GM12892 (cell line): ENCODE measurements at regions not wholly inside any gene's neighbourhood (a gene's known extent, or its start where the extent isn't known, plus 50 kb on each side); places are given as distances from the start of the nearest gene placed in this dataset.

Experiments
- DNase-seq: peaks from one replicate; pipeline ENCODE4 v3.0.0; 2011; ENCODE audit not compliant: insufficient read length
- FAIRE-seq: peaks from 2 replicates; lab custom pipeline; 2011; peaks lifted over from hg19 to GRCh38; lab: Jason Lieb, UNC
- POLR2A ChIP-seq: IDR thresholded peaks from 2 replicates; pipeline ENCODE4 v1.6.1; 2011; ENCODE audit warnings: low read depth, low read length, control low read depth
- POLR2AphosphoS5 ChIP-seq: IDR thresholded peaks from 2 replicates; pipeline ENCODE4 v1.6.1; 2011; ENCODE audit warnings: low read depth, low read length, control low read depth
- TAF1 ChIP-seq: IDR thresholded peaks from 2 replicates; pipeline ENCODE4 v1.6.1; 2011; ENCODE audit warnings: low read depth, mild to moderate bottlenecking, control low read depth, low read length, borderline replicate concordance

- TF ChIP-seq POLR2AphosphoS5: no peak
- no peak for TF ChIP-seq POLR2A
- TF ChIP-seq TAF1: no peak
- DNase-seq: no peak
- no peak for FAIRE-seq
These were observed 1354.7 kb upstream of the EPHA6 start for GRCh38 chr3:95459706-95460105.

DNA sequence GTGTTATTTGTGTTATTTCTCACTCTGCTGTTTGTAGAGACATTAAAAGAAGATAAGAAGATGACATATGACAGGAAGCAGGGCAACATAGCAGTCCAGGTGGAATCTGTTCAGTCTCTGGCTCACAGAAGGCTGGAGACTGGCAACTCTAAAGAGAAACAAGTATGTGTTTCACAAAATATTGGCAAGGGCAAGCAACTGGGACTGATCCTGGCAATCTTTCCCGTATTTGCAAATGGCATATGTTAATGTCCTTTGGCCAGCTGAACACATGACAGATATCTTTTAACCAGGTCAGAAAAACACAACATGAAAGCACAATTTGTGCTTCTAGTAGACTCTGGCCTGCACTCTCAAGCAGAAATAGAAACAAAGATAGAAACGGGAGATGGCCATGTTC, 1354.1 kb upstream of the EPHA6 start:
- no peak for TF ChIP-seq POLR2AphosphoS5
- no peak for TF ChIP-seq TAF1
- TF ChIP-seq POLR2A: no peak
- no peak for DNase-seq
- FAIRE-seq: no peak

GRCh38 chr3:95462161-95462560, 1352.2 kb upstream of the EPHA6 start:
- no peak for FAIRE-seq
- no peak for DNase-seq
- no peak for TF ChIP-seq POLR2A
- TF ChIP-seq POLR2AphosphoS5: no peak
- no peak for TF ChIP-seq TAF1

DNA sequence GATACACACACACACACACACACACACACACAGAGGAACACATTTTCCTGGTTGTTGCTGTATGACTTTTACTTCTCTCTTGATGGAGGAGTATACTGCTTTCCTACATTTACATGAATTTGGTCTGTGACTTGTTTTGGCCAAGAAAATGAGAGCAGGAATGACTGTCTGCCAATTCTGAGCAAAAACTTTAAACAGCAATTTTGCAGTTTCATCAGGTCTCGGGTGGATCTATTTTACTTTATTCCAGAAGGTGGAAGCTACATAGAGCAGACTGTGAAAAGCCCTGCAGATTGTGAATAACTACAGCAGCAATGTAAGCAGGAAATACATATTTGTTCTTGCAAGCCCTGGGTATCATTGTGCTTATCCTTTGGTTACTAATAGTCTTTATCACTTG, 1350.0 kb upstream of the EPHA6 start:
- DNase-seq (no peak), FAIRE-seq (no peak)
- TF ChIP-seq TAF1 (no peak), POLR2A (no peak), POLR2AphosphoS5 (no peak)

DNA sequence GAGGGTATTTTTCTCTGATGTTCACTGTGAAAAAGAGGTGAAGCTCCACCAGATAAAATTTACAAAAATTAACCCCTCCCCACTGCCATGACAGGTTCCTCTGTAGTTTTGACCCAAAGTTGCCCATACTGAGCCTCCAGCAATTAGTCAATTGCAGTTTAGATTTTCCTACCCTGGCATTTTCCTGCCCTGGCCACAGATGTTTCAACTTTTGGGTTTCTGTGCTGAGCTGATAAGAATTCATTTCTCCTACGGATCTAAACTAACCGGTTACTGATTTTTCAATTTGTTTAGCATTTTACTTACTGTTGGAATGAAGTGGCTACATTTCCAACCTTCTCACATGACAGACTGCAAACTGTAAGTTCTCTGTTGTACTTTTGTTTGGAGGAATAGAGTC, 1346.1 kb upstream of the EPHA6 start:
- FAIRE-seq: no peak
- no peak for DNase-seq
- TF ChIP-seq POLR2A (no peak), TAF1 (no peak), POLR2AphosphoS5 (no peak)

- FAIRE-seq: no peak
These were observed 1340.1 kb upstream of the EPHA6 start for GRCh38 chr3:95474338-95474737.

GRCh38 chr3:95476534-95476933, 1337.9 kb upstream of the EPHA6 start:
- TF ChIP-seq POLR2A: no peak
- no peak for FAIRE-seq

More at GRCh38 chr3:95474338-95474737, 1340.1 kb upstream of the EPHA6 start:
- TF ChIP-seq TAF1 (no peak), POLR2A (no peak), POLR2AphosphoS5 (no peak)
- DNase-seq: no peak

DNA sequence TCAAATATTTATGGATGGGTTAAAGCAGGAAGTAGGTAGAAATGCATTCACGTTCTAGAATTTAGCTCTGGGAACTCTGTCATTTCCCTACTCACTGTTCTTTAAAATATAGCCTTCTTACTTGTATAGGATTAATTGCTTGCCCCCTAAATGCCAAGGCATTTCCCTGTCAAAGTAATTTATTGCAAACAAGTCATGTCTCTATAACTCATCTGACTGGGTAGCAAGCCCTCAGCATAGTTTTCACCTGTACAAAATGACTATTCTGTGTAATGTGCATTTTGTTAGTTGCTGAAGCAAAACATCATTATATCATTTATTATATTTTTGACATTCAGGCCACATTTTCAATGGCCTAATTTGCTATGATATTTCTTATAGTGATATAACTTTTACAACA, 1308.2 kb upstream of the EPHA6 start:
- no peak for DNase-seq
- no peak for TF ChIP-seq POLR2A
- TF ChIP-seq TAF1: no peak
- no peak for TF ChIP-seq POLR2AphosphoS5
- FAIRE-seq: no peak

More at GRCh38 chr3:95476534-95476933, 1337.9 kb upstream of the EPHA6 start:
- DNase-seq: no peak

DNA sequence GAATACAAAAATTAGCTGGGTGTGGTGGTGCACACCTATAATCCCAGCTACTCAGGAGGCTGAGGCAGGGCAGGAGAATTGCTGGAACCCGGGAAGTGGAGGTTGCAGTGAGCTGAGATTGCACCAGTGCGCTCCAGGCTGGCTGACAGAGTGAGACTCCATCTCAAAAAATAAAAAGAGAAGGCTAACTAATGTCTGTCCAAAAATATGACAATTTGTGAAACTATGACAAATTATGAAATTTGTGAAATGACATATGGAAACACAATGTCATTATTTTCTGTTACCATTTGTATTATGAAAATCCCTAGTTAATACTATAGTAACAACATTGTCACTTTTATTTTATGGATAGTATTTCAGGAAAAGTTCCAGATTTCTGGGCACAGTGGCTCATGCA, 1306.3 kb upstream of the EPHA6 start:
- DNase-seq (no peak), FAIRE-seq (no peak)
- TF ChIP-seq POLR2A (no peak), POLR2AphosphoS5 (no peak), TAF1 (no peak)

DNA sequence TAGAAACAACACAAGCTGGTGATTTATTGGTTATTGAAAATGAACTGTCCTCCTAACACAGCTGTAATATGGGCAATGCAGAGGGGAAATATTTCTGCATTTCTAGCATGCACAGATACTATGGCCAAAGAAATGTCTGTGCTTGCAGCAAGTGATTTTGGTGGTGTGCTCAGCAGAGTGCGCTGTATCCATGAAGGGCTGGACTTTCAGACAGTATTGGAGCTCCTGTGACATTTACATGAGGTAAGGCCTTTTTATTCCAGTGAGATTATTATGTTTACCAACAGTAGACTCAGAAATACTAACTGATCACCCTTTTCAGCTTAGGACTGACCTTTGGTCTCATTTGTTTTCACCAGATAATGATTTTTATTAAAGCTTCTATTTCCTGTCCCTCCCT, 1302.6 kb upstream of the EPHA6 start:
- FAIRE-seq (peak; percentile 51), DNase-seq (no peak)
- no peak for TF ChIP-seq POLR2AphosphoS5
- TF ChIP-seq POLR2A: no peak

GRCh38 chr3:95514260-95514659, 1300.1 kb upstream of the EPHA6 start:
- no peak for TF ChIP-seq POLR2A
- no peak for TF ChIP-seq TAF1
- no peak for TF ChIP-seq POLR2AphosphoS5
- no peak for FAIRE-seq
- no peak for DNase-seq

DNA sequence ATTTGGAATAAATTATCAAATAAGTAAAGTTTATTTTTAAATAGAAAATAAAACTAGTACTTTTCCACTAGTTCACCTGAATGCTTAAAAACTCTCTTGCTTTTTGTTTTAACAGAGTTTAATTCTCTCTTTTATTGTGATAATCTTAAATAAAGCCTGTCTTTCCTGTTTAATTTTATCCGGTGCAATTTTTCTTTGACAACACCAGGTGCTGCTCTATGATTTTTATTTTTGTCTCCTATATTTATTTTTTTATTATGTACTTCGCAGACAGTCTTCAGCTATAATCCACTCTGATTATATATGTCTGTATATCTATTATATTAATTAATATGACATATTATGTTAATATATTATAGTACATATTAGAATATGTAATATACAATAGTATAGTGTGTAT, 1293.0 kb upstream of the EPHA6 start:
- no peak for DNase-seq
- TF ChIP-seq TAF1 (no peak), POLR2A (no peak)
- FAIRE-seq: no peak

- FAIRE-seq (no peak), DNase-seq (no peak)
- TF ChIP-seq POLR2AphosphoS5 (no peak), POLR2A (no peak), TAF1 (no peak)
These were observed 1291.9 kb upstream of the EPHA6 start for GRCh38 chr3:95522449-95522848.

GRCh38 chr3:95539950-95540483, 1274.4 kb upstream of the EPHA6 start:
- TF ChIP-seq TAF1 (no peak), POLR2A (no peak), POLR2AphosphoS5 (no peak)
- FAIRE-seq: no peak
- DNase-seq: no peak
